Limb (tissue), 2 donors: ENCODE measurements at regions not wholly inside any gene's neighbourhood (a gene's known extent, or its start where the extent isn't known, plus 50 kb on each side); places are given as distances from the start of the nearest gene placed in this dataset.
"Not testable (repeated sequence)": the region's sequence is repeated elsewhere in the genome, so short reads cannot be mapped to it uniquely, and the experiment has no call there.

Experiments used
- DNase-seq, 2 donors: peaks; one replicate each; pipeline ENCODE4 v3.0.0-alpha.2; 2016; ENCODE audit errors: extremely low spot score in 2 of 2

DNA sequence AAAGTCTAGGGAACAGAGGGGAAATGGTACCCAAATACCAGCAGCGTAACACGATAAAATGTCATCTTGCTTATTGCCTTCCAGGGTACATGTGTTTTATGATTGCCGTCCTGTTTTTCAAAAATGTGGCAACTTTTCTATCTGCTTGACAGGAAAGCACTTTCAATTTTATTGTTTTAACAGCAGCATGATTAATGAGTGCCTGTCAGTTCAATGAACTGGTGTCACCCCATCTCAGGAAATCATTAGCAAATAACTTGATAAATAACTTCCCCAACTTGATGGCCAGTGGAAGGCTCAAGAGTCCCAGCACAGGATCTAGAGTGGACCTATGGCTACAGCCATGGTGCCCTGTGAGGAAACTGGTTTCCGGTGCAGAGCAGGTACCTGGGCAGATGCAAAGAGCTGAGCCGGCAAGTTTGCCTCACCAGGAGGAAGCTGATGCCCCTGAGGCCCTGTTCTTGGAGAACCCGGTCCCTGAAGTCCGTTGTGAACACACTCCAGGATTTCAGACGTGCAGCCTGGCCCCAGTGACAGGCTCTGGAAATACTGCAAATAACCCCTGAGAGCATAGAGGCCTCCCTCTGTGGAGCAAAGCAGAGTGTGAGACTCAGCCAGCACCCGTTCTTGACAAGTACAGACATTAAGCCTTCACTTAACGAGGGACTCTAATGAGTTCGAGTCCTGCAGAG, 173.5 kb upstream of the SFSWAP start:
- DNase-seq, result no peak

DNA sequence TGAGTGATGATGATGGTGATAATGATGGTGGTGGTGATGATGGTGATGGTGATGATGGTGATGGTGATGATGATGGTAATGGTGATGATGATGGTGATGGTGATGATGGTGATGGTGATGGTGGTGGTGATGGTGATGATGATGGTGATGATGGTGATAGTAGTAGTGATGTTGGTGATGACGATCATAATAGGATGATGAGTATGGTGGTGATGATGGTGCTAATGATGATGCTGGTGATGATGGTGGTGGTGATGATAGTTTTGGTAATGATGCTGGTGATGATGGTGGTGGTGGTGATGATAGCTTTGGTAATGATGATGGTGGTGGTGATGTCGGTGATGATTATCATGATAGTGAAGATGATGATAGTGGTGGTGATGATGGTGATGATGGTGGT, 171.5 kb upstream of the SFSWAP start:
- no peak for DNase-seq

DNA sequence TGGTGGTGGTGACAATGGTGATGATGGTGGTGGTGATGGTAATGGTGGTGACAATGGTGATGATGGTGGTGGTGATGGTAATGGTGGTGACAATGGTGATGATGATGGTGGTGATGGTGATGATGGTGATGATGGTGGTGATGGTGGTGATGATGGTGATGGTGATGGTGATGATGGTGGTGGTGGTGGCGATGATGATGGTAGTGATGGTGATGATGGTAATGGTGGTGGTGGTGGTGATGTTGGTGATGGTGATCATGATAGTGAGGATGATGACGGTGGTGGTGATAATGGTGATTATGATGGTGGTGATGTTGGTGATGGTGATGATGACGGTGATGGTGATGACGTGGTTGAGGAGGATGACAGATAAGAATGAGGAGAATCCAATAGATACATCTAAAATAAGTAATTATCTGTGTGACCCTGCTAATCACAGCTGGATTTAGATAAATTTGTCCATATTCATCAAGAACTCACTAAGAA, 170.7 kb upstream of the SFSWAP start:
- DNase-seq, result no peak

DNA sequence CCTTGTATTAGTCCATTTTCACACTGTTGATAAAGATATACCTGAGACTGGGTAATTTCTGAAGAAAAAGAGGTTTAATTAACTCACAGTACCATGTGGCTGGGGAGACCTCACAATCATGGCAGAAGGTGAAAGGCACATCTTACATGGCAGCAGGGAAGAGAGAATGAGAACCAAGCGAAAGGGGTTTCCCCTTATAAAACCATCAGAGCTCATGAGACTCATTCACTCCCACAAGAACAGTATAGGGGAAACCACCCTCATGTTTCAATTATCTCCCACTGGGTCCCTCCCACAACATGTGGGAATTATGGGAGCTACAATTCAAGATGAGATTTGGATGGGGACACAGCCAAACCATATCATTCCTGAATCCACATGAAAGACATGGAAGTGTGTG, 169.4 kb upstream of the SFSWAP start:
- DNase-seq, result not testable (repeated sequence)

GRCh38 chr12:131542351-131542750, 168.5 kb upstream of the SFSWAP start:
- no peak for DNase-seq

GRCh38 chr12:131543040-131543439, 167.8 kb upstream of the SFSWAP start:
- no peak for DNase-seq

- DNase-seq, result no peak
Observed at GRCh38 chr12:131547555-131547954, 163.3 kb upstream of the SFSWAP start.

DNA sequence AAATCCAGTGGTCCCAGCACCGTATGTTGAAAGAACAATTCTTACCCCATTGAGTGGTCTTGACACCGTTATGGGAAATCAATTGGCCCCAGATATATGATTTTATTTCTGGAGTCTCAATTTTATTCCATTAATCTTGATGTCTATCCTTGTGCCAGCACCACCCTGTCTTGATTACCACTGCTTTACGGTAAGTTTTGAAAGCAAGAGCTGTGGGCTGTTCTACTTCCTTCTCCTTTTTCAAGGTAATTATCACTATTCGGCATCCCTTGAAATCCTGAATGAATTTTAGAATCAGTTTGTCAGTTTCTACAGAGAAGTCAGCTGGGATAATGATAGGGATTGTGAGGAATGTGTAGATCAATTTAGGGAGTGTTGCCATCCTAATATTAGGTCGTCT, 160.8 kb upstream of the SFSWAP start:
- DNase-seq, result no peak

DNA sequence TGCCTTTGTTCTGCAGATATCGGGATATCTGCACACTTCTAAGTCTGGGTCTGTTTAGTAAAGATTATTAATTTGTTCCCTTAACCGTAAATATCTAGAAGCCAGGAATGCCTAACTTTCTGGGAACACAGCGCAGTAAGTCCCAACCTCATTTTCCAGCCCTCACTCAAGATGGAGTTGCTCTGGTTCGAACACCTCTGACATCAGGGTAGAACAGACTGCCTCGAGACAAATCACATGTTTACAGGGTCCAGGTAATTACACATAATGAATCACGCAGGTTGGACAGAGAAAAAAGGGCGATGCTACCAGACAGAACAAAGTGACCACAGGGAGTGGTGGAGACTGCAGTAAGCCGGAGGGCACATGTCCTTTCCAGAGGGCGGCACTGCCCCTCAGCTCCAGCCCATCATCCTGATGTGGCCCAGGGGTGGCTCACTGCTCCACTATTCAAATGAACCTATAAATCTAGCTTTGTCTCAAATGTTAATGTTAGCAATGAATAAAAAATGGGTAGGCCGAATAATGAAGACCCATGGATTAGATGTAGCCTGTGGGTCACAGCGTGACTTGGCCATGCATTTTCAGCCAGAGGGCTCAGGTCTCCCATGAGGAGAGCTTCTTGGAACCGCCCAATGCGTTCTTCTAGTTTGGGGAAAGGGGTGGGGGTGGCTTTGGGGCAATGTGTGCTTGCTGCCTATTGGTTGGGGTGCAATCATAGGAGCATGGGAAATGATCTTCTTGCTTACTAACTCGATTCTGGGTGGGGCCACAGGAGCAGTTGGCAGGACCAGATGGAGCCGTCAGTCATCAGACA, 159.0 kb upstream of the SFSWAP start:
- no peak for DNase-seq

DNA sequence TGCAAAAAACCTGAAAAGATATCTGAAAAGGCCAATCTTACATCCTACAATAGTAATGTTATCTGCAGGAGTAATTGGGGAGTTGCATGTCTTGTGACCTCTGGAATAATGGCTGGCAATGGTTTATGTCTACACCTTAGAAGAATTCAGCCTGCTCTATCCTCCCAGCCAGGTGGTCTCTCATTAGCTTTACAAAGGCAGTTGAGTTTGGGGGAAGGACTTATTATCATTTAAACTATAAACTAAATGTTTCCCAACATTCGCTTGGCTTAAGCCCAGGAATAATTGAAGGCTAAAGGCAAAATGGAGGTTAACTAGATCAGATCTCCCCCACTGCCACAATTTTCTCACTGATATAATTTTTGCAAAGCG, 158.4 kb upstream of the SFSWAP start:
- DNase-seq, result no peak

DNA sequence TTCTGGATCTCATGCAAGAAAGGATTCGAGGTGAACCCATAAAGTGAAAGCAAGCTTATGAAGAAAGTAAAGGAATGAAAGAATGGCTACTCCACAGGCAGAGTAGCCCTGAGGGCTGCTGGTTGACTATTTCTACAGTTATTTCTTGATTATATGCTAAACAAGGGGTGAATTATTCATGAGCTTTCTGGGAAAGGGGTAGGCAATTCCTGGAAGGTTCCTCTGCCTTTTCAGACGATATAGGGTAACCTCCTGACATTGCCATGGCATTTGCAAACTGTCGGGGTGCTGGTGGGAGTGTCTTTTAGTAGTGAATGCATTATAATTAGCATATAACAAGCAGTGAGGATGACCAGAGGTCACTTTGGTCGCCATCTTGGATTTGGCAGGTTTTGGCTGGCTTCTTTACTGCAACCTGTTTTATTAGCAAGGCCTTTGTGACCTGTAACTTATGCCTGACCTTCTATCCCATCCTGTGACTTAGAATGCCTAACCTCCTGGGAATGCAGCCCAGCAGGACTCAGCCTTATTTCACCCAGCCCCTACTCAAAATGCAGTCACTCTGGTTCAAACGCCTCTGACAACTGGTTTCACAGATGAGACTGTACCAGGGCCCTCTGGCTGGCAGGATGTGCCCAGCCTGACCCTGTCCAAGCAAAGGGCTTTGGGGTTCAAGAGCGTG, 157.7 kb upstream of the SFSWAP start:
- DNase-seq, result no peak

GRCh38 chr12:131555197-131555846, 155.6 kb upstream of the SFSWAP start:
- no peak for DNase-seq

GRCh38 chr12:131555866-131556265, 155.0 kb upstream of the SFSWAP start:
- DNase-seq, result no peak

DNA sequence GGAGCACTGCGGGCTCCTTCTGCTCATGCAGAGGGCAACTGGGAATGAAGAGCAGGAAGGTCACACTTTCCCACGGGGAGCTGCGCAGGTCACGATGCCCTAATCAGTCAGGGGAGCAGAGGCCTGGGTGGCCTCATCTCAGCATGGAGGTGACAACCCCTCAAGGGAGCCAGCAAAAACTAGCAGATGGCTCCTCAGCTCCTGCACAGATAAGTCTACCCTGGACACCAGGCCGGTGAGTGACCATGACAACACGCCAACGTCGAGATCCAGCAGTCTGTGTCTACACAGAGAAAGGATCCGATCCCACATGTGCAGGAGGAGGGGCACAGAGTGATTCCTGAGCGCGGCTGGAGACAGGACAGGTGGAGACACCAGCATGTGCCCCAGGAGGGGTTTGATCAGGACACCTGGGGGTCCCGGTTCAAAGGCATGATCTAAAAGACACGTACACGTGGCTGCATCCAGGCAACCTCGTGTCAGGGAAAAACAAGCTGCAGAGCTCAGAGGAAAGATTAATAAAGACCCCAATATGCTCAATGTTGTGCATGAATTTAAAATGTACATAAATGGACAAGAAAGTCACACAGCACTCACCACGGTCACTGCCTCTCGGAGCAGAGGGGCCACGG, 153.7 kb upstream of the SFSWAP start:
- no peak for DNase-seq

DNA sequence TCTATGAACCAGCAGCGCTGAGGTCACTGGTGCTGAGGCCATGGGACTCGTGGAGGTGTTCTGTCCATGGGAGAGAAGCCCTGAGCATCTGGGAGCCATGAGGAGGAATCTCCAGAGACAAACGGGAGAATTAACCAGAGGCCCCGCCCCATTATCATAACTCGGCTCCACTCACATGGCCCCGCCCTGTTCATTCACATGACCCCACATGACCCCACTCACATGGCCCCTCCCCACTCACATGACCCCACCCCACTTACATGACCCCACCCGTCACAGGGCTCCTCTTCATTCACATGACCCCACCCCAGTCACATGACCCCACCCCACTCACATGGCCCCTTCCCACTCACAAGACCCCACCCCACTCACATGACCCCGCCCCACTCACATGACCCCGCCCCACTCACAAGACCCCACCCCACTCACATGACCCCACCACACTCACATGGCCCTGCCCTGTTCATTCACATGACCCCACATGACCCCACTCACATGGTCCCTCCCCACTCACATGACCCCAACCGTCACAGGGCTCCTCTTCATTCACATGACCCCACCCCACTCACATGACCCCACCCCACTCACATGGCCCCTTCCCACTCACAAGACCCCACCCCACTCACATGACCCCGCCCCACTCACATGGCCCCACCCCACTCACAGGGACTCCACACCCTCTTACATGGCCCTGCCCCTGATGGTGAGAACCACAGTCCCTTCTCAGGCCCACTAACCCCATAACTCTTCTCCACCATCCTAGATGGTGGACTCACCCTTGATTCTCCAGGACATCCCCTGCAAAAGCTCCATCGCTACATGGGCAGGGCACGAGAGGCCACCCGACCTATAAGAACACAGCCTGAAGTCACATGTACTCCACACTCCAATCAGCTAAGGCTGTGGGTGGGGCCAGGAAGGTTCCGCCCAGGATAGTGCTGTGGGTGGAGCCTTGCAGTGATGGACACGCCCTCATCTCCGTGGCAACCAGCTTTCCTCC, 151.1 kb upstream of the SFSWAP start:
- no peak for DNase-seq

GRCh38 chr12:131561051-131561450, 149.8 kb upstream of the SFSWAP start:
- no peak for DNase-seq

DNA sequence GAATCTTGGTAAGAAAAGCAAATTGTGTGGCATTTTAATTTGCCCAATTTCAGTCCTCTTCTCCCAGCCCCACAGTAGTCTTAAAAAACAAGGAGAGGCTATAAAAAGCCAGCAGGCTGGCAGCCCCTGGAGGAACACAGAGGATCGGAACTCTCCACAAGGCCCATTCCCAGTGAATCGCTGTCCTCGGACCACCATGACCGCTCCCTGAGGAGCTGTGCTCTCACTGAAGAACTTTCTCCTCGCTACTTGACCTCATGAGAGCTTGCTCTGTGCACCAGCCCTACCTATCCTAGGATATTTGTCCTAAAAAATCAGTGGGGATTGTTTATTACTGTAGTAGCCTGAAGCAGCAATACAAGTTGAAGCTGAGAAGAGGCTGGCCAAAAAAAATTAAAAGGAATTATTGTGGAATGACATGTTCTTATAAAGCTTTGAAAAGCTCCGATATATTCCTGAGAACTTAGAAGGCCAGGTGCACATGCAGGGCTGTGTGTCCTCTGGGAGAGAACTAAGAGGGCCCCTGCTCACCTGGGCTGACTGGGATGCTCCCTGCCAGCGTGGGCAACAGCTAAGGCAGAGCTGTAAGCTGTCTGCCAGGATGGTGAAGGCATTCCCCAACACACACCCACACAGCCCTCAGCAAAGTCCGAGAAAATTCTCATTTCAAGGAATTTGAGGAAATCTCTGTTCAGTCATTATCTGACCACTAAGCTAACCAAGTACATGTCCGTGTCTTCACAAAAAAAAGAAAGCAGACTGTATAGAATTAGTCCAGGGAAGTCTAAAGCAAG, 148.8 kb upstream of the SFSWAP start:
- DNase-seq, result no peak

DNA sequence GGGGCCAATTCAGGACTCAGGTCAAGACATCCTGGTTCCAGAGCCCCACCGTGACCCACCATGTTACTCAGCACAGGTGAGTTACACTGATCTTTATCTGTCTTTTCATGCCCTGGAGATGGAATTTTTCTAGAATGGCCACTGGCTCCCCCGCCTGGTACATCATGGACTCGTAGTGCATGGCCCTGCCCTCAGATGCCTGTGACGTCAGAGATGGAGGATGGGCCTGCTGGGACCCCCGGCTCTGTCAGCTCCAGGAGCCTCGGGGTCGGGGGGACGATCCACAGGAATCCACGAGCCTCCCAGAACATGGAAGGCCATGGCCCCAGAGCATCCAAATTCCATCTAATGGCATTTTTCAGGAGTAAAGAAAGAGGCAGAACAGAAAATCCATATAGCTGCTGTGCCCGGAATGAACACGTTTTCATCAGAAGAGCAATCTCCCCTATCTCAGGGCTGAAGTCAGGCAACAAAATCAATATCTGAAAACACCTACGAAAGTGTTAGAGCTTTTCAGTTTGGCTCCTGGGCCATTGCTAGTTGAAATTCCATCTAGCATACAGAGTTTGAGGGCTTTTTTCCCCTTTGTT, 146.7 kb upstream of the SFSWAP start:
- not testable (repeated sequence) for DNase-seq

DNA sequence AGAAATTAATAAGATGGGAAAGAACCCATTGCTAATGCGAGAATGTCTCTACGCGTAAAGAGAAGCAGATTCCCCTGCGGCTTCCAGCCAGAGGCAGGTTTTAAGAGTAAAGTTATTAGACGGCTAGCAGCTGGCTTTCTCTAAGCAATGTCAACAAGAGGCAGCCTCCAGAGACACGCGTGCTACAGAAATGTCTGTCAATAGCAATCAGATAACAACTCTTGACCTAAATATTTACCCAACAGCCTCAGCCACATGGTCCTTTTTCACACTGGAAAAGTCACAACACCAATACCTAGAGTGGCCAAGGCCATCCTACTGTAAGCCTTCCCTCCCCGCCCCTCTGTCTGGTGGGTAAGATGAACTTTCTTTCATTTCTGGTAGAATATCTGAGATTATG, 146.0 kb upstream of the SFSWAP start:
- no peak for DNase-seq
